Effector memory CD4-positive, alpha-beta T cell (primary cell): ENCODE measurements at regions not wholly inside any gene's neighbourhood (a gene's known extent, or its start where the extent isn't known, plus 50 kb on each side); places are given as distances from the start of the nearest gene placed in this dataset.

Experiments
- DNase-seq, 3 donors: peaks; one replicate each; pipeline ENCODE4 v3.0.0-alpha.2; 2020
- H3K27ac ChIP-seq: 2 replicates; pipeline ENCODE4 v1.7.0; 2013; ENCODE audit warnings: mild to moderate bottlenecking, low read length, moderate library complexity; ENCODE audit not compliant: insufficient read depth, poor library complexity, severe bottlenecking
- H3K27me3 ChIP-seq: replicated peaks from 2 replicates; pipeline ENCODE4 v1.7.0; 2013; ENCODE audit warnings: mild to moderate bottlenecking, low read length; ENCODE audit not compliant: insufficient read depth, control insufficient read depth, poor library complexity, severe bottlenecking
- H3K36me3 ChIP-seq: 2 replicates; pipeline ENCODE4 v1.7.0; 2013; ENCODE audit warnings: mild to moderate bottlenecking, low read length, moderate library complexity; ENCODE audit not compliant: control insufficient read depth, insufficient read depth
- H3K4me1 ChIP-seq: 2 replicates; pipeline ENCODE4 v1.7.0; 2013; ENCODE audit warnings: low read length, mild to moderate bottlenecking; ENCODE audit not compliant: control insufficient read depth, insufficient read depth, poor library complexity, severe bottlenecking
- H3K4me3 ChIP-seq: 2 replicates; pipeline ENCODE4 v1.7.0; 2013; ENCODE audit warnings: low read length, low read depth, mild to moderate bottlenecking; ENCODE audit not compliant: insufficient read depth, poor library complexity, severe bottlenecking
- H3K9me3 ChIP-seq: 2 replicates; pipeline ENCODE4 v1.7.0; 2013; ENCODE audit warnings: mild to moderate bottlenecking, low read length, moderate library complexity; ENCODE audit not compliant: control insufficient read depth

DNA sequence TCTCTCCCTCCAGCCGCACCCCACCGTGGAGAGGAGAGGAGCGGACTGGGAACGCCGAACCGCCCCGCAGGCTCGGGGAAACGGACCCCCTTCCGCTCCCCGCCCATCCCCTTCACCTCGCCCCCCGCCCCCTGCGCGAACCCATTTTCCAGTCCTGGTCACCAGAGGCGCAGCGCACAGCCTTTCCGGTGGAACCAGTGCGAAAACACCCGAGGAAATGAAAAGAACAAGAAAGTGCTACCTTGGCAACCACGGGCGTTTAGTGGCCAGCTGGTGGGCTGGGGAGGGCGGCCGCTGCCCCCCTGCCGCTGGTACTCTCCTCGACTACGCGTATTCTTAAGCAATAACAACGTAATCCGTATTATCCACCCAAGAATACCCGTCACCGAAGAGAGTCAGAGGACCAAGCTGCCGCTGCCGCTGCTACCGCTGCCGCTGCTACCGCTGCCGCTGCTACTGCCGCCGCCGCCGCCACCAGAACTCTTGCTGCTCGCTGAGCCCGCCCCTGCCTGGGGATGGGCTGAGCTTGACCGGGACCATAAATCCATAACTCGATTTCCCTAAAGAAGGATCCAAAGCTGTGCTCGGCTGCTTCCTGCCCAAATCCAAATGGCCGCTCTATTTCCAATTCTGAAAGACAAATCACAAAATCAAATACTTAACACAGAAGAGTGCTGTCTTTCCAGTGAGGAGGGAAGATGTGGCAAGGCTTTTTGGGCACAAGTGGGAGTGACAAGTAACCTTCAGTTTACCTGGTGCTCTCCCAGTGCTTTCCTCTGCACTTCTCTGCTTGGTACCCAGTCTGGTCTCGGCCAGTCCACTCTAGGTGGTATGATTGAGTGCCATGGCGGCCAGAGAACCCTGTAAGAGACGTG, 125.2 kb upstream of the DPYD start:
- DNase-seq, result no peak
- peak overlapping the region; percentile 56 for H3K4me3 ChIP-seq
- no peaks in the 10 kb centered on the region for H3K36me3 ChIP-seq
- no peak overlapping the region for H3K27ac ChIP-seq
- peaks cover 25% of the 10 kb centered on the region for H3K4me1 ChIP-seq
- H3K9me3 ChIP-seq, result no peaks in the 10 kb centered on the region
- H3K27me3 ChIP-seq, result peaks cover 64% of the 10 kb centered on the region

DNA sequence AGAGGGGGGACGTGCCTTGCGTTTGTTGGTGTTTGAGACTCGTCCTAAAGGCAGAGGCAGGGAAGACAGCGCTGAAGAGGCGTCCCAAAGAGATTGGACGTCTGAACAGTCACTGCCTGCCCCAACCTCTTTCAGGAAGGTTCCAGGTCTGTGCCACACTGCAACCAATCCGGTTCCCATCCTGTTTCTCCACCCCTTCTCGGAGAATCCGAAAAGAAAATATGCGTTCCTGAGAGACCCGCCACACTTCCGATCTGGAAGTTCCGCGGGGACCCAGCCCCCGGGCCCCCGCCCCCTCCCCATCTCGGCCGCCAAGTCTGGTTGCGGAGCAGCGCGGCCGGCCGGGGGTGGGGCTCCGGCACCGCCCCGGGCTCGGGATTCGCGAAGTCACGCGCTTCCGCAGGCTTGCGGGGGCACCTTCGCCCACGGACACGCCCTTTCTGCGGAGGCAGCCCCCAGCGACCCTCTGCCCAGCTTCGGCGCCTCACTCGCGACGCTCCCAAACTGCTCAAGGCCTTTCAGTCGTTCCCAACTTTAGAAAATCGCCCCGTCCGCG, 124.5 kb upstream of the DPYD start:
- Histone ChIP-seq H3K27ac (no peak overlapping the region), H3K4me1 (peaks cover 25% of the 10 kb centered on the region), H3K9me3 (no peaks in the 10 kb centered on the region), H3K36me3 (no peaks in the 10 kb centered on the region), H3K4me3 (peak overlapping the region; percentile 56), H3K27me3 (peaks cover 59% of the 10 kb centered on the region)
- no peak for DNase-seq

DNA sequence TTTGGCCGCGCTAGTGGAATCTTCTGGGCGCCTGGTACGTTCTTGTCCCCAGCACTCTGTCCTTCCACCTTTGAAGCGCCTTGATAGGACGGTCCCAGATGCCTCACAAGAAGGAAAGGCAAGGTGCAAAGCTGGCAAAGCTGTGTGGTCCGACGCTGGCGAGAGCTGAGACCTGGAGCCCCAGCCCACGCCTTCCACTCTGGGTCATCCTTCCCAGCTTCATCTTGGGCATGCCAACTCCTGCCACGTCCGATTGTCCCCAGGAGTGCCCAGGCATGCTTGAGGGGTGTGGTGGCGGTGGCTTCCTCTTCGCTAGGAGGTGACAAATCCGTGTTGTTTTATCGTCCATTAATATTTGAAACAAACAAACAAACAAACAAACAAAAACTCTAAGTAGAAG, 123.9 kb upstream of the DPYD start:
- Histone ChIP-seq H3K9me3 (no peaks in the 10 kb centered on the region), H3K36me3 (no peaks in the 10 kb centered on the region), H3K27ac (no peak overlapping the region), H3K4me3 (peak overlapping the region; percentile 56), H3K4me1 (peaks cover 25% of the 10 kb centered on the region), H3K27me3 (peaks cover 54% of the 10 kb centered on the region)
- no peak for DNase-seq

DNA sequence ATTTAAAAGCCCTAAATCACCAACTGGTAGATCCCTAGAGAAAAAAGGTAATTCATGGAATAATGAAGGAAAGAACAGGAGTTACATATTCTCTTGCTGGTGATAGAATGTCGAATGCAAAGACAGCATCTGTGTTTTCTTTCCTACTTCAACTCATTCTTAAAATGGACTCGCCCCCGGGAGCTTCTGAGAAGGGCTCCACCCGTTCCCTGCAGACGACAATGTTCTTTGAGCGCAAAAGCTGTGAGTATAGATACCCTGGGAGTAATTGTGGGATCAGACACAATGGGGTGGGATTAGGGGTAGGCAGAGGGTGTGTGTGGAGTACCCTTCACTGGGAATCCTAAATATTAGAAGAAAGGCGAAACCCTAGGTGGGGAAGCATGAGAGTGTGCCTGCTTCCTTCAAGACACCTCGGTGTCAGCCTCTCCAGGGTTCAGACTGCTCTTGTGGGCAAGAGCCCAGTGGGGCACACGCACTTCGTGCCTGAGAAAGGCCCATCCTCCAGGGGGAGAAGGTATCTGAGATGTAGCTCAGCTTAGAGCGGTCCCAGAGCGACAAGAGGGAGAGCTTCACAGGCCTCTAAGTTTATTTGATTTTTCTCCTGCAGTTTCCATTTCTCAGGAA, 123.3 kb upstream of the DPYD start:
- Histone ChIP-seq H3K27me3 (peaks cover 48% of the 10 kb centered on the region), H3K9me3 (no peaks in the 10 kb centered on the region), H3K36me3 (no peaks in the 10 kb centered on the region), H3K4me3 (no peak overlapping the region), H3K27ac (no peak overlapping the region), H3K4me1 (peaks cover 24% of the 10 kb centered on the region)
- no peak for DNase-seq

DNA sequence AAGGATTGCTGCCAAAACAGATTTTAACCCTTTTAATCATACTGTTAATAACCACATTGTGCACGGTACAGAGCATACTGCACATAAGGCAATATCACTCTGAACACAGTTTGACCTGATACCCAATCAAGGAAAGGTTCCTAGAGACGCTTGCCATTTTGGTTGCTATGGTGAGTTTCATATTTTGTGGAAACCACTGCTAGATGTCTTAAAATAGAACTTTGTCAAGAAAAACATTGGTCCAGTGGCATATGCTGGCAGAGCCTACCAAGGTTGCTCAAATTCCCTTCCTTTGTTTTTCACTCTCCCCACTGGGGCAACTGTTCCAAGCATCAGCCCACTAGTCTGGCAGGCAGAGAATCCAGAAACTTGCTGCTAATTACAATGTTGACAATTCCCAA, 114.8 kb upstream of the DPYD start:
- H3K4me1 ChIP-seq, result no peaks in the 10 kb centered on the region
- H3K4me3 ChIP-seq, result no peak overlapping the region
- no peak for DNase-seq
- H3K27ac ChIP-seq, result no peak overlapping the region
- no peaks in the 10 kb centered on the region for H3K9me3 ChIP-seq
- no peaks in the 10 kb centered on the region for H3K36me3 ChIP-seq
- no peaks in the 10 kb centered on the region for H3K27me3 ChIP-seq

DNA sequence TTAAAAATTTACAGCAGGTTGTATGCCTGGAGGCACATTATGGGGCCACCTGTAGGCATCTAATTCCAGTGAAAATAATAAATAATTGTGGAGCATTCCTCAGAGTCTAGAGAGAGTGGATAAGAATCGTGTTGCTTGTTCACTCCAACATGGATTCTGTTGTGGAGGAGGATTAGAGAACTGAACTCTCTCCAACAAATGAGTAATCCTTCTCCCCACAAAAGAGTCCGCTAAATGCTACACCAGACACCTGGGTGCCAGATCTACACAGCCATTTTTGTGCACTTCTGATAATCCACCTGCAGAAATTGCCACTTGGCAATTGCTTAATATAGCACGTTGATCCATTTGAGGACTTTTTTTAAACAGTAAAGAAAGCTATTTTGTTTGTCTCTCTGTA, 113.7 kb upstream of the DPYD start:
- Histone ChIP-seq H3K4me1 (no peaks in the 10 kb centered on the region), H3K27ac (no peak overlapping the region), H3K9me3 (no peaks in the 10 kb centered on the region), H3K4me3 (no peak overlapping the region), H3K36me3 (no peaks in the 10 kb centered on the region), H3K27me3 (no peaks in the 10 kb centered on the region)
- no peak for DNase-seq

DNA sequence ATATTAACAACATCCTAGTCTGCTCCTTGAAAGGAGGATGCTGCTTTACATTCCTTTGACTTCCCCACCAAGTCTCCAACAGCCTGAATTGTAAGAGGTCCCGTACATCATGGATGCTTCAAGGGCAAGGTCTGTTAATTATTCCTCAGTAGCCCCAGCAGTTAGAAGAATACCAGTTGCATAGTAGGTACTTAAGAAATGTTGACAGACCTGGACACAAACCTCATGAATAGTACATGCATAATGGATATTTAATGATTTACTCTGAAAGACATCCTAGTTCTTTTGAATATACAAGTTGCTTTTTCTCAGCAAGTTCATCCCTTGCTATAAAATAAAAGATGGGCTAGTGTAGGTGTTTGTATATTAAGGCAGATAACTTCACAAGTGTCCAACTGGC, 112.1 kb upstream of the DPYD start:
- no peaks in the 10 kb centered on the region for H3K9me3 ChIP-seq
- H3K27ac ChIP-seq, result no peak overlapping the region
- H3K4me1 ChIP-seq, result no peaks in the 10 kb centered on the region
- H3K27me3 ChIP-seq, result no peaks in the 10 kb centered on the region
- no peaks in the 10 kb centered on the region for H3K36me3 ChIP-seq
- DNase-seq, result no peak
- no peak overlapping the region for H3K4me3 ChIP-seq

DNA sequence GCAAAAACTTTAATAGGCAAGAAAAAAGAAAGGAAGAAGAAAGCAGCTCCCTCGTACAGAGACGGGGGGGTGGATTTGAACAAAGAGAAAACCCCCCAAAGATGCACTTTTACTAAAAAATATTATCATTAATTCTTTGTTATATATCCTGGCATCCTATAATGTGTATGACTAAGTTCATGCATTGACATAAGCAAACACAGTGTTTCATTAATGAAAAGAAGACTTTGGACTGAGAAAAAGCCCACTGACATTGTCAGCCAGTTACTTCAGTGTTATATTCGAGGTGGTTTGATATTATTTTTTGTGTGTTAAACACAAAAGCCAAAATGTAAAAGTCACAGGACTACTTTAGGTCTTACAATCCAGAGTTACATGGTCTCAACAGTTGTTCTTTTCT, 110.1 kb upstream of the DPYD start:
- Histone ChIP-seq H3K36me3 (no peaks in the 10 kb centered on the region), H3K9me3 (no peaks in the 10 kb centered on the region), H3K27me3 (no peaks in the 10 kb centered on the region), H3K4me3 (no peak overlapping the region), H3K4me1 (no peaks in the 10 kb centered on the region), H3K27ac (no peak overlapping the region)
- DNase-seq, result no peak

DNA sequence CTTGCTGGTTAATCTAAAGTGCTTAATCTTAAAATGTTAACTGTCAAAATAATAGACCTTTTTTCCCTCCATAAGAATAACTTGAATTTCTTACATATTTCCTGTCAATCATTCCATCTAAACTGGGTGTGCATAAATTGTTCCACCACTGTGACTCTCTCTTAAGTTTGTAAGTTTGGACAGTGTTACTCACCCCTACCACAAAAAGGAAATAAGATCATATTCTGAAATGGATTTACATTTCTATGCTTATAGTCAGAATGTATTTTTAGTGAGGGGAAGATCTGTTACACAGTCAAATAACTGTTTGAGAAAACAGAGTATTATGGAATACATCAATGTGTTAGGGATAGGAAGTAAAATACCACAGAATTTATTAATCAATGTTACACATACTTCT, 109.6 kb upstream of the DPYD start:
- H3K4me3 ChIP-seq, result no peak overlapping the region
- H3K4me1 ChIP-seq, result no peaks in the 10 kb centered on the region
- no peak overlapping the region for H3K27ac ChIP-seq
- no peaks in the 10 kb centered on the region for H3K27me3 ChIP-seq
- no peak for DNase-seq
- H3K36me3 ChIP-seq, result no peaks in the 10 kb centered on the region
- H3K9me3 ChIP-seq, result no peaks in the 10 kb centered on the region

DNA sequence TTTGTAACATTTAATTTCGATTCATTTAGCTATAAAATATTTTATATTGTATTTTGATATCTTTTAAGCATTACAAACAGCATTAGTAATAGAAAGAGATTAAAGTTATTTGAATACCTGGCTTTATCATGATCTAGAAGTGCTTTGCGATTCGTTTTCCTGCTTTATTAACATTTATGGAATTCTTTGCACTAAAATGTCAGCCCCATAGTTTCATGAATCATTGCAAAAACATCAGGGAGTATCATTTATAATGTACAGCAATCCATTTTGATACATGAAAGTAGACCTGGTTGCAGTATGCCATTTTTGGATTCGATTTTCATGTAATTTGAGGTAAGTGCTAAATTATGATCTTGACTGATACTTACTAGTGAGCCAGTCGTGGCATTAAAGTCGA, 108.0 kb upstream of the DPYD start:
- DNase-seq, result no peak
- no peaks in the 10 kb centered on the region for H3K27me3 ChIP-seq
- no peak overlapping the region for H3K27ac ChIP-seq
- H3K36me3 ChIP-seq, result no peaks in the 10 kb centered on the region
- no peaks in the 10 kb centered on the region for H3K4me1 ChIP-seq
- H3K9me3 ChIP-seq, result no peaks in the 10 kb centered on the region
- no peak overlapping the region for H3K4me3 ChIP-seq
